Adrenal gland (tissue), 5 donors: ENCODE measurements at regions not wholly inside any gene's neighbourhood (a gene's known extent, or its start where the extent isn't known, plus 50 kb on each side); places are given as distances from the start of the nearest gene placed in this dataset.

ENCODE experiments used
- CTCF ChIP-seq, 6 experiments: fragments of 450-650 bp in 4 of 6; fragments of 200-600 bp in 2 of 6; sonication (generic) in 1 of 6; IDR thresholded peaks; 1 replicate in 5 of 6; 2 replicates in 1 of 6; pipeline versions ENCODE4 v1.5.1 to v1.8.0; 2016 to 2021; ENCODE audit warnings: antibody characterized with exemption in 6 of 6, mild to moderate bottlenecking in 2 of 6, moderate library complexity in 1 of 6
- POLR2A ChIP-seq, 2 donors: fragments of 450-650 bp; IDR thresholded peaks; one replicate each; pipeline ENCODE4 v1.6.1; 2017; ENCODE audit warnings: antibody characterized with exemption in 2 of 2, mild to moderate bottlenecking in 2 of 2, moderate library complexity in 1 of 2
- donor health status: DM: no; HTN: no; CAD: no.

- TF ChIP-seq CTCF (IDR thresholded peaks at IDR 0.05) (no peak), POLR2A (IDR thresholded peaks at IDR 0.05) (no peak)
Measured at GRCh38 chrX:487836-488235, 101.1 kb upstream of the PPP2R3B start.
